ENCODE measurements at regions not wholly inside any gene's neighbourhood (a gene's known extent, or its start where the extent isn't known, plus 50 kb on each side); places are given as distances from the start of the nearest gene placed in this dataset.

GRCh38 chr20:60695226-60696000 lies 556.6 kb upstream of the CDH4 start:
- TF ChIP-seq, protein P1, sequence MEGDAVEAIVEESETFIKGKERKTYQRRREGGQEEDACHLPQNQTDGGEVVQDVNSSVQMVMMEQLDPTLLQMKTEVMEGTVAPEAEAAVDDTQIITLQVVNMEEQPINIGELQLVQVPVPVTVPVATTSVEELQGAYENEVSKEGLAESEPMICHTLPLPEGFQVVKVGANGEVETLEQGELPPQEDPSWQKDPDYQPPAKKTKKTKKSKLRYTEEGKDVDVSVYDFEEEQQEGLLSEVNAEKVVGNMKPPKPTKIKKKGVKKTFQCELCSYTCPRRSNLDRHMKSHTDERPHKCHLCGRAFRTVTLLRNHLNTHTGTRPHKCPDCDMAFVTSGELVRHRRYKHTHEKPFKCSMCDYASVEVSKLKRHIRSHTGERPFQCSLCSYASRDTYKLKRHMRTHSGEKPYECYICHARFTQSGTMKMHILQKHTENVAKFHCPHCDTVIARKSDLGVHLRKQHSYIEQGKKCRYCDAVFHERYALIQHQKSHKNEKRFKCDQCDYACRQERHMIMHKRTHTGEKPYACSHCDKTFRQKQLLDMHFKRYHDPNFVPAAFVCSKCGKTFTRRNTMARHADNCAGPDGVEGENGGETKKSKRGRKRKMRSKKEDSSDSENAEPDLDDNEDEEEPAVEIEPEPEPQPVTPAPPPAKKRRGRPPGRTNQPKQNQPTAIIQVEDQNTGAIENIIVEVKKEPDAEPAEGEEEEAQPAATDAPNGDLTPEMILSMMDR (IDR thresholded peaks at IDR 0.05): no peak
- TF ChIP-seq POLR2A (IDR thresholded peaks at IDR 0.05): no peak

Data from lower leg skin (tissue), 3 donors.